Thyroid gland (tissue), 4 donors: ENCODE measurements at regions not wholly inside any gene's neighbourhood (a gene's known extent, or its start where the extent isn't known, plus 50 kb on each side); places are given as distances from the start of the nearest gene placed in this dataset.

Experiments
- DNase-seq, 2 donors: peaks; one replicate each; pipeline ENCODE4 v3.0.0-alpha.2; 2019
- H3K27ac ChIP-seq, 3 donors: fragments of 200-600 bp; sonication (generic); 1 replicate in 2 of 3; 2 replicates in 1 of 3; pipeline ENCODE4 v1.5.1; 2016 to 2019; ENCODE audit warnings: mild to moderate bottlenecking in 1 of 3, moderate library complexity in 1 of 3
- H3K27me3 ChIP-seq: fragments of 200-600 bp; sonication (generic); one replicate; pipeline ENCODE4 v1.5.1; 2019
- H3K36me3 ChIP-seq, 2 donors: fragments of 200-600 bp; sonication (generic); one replicate each; pipeline ENCODE4 v1.5.1; 2016 to 2019
- H3K4me1 ChIP-seq, 2 donors: fragments of 200-600 bp; sonication (generic); one replicate each; pipeline ENCODE4 v1.5.1; 2017 to 2019
- H3K4me3 ChIP-seq, 3 donors: fragments of 200-600 bp; sonication (generic); replicated peaks in 1 of 3; 1 replicate in 2 of 3; 2 replicates in 1 of 3; pipeline ENCODE4 v1.5.1; 2016; ENCODE audit warnings: mild to moderate bottlenecking in 1 of 3
- H3K9me3 ChIP-seq: fragments of 200-600 bp; sonication (generic); one replicate; pipeline ENCODE4 v1.5.1; 2017
- CTCF ChIP-seq, 6 experiments: fragments of 200-600 bp in 3 of 6; fragments of 450-650 bp in 3 of 6; sonication (generic) in 3 of 6; IDR thresholded peaks; one replicate each; pipeline ENCODE4 v1.5.1; 2016 to 2019; ENCODE audit warnings: antibody characterized with exemption in 6 of 6, mild to moderate bottlenecking in 2 of 6, inconsistent platforms in 1 of 6, moderate library complexity in 1 of 6
- POLR2A ChIP-seq, 2 donors: fragments of 450-650 bp; IDR thresholded peaks; one replicate each; pipeline ENCODE4 v1.6.1; 2017; ENCODE audit warnings: antibody characterized with exemption in 2 of 2, mild to moderate bottlenecking in 2 of 2, moderate library complexity in 1 of 2
- WGBS, 2 donors: methylation state at CpG; one replicate each; pipeline ENCODE4 v1.1.5; 2017; 5-methylcytosine and 5-hydroxymethylcytosine counted together
- intact Hi-C: fragments of 100-400 bp; cut with DNase I; formaldehyde crosslinking; loops from one replicate; pipeline ENCODE4 v1.15.1; 2023

- TF ChIP-seq CTCF (IDR thresholded peaks at IDR 0.05) (no peak), POLR2A (IDR thresholded peaks at IDR 0.05) (no peak)
- DNase-seq: no peak
- Histone ChIP-seq H3K27me3 (no peaks in the 10 kb centered on the region), H3K4me1 (no peaks in the 10 kb centered on the region), H3K9me3 (no peaks in the 10 kb centered on the region), H3K36me3 (no peaks in the 10 kb centered on the region), H3K4me3 (no peak overlapping the region), H3K27ac (no peak overlapping the region)
- 96% methylated on average over 2 of the region's 2 CpGs for WGBS, 2 donors
- intact Hi-C loops: no loop called here
These were observed 518.9 kb downstream of the PRELID2 start for GRCh38 chr5:145316282-145316681.

GRCh38 chr5:145307866-145308382, 527.2 kb downstream of the PRELID2 start:
- no peaks in the 10 kb centered on the region for H3K36me3 ChIP-seq
- intact Hi-C loops: no loop called here
- no peaks in the 10 kb centered on the region for H3K9me3 ChIP-seq
- no peaks in the 10 kb centered on the region for H3K4me1 ChIP-seq
- 77 to 82% methylated on average over 6 of the region's 6 CpGs for WGBS, 2 donors
- no peak for DNase-seq
- no peaks in the 10 kb centered on the region for H3K27me3 ChIP-seq
- TF ChIP-seq POLR2A (IDR thresholded peaks at IDR 0.05) (no peak), CTCF (IDR thresholded peaks at IDR 0.05) (no peak)
- H3K4me3 ChIP-seq: no peak overlapping the region
- H3K27ac ChIP-seq: no peak overlapping the region

GRCh38 chr5:145295236-145295835, 539.8 kb downstream of the PRELID2 start:
- TF ChIP-seq CTCF (IDR thresholded peaks at IDR 0.05) (no peak), POLR2A (IDR thresholded peaks at IDR 0.05) (no peak)
- Histone ChIP-seq H3K4me1 (no peaks in the 10 kb centered on the region), H3K4me3 (no peak overlapping the region), H3K36me3 (no peaks in the 10 kb centered on the region), H3K9me3 (no peaks in the 10 kb centered on the region), H3K27ac (no peak overlapping the region), H3K27me3 (no peaks in the 10 kb centered on the region)
- DNase-seq: no peak
- 91 to 97% methylated on average over 1 of the region's 1 CpG for WGBS, 2 donors
- intact Hi-C loops: no loop called here

DNA sequence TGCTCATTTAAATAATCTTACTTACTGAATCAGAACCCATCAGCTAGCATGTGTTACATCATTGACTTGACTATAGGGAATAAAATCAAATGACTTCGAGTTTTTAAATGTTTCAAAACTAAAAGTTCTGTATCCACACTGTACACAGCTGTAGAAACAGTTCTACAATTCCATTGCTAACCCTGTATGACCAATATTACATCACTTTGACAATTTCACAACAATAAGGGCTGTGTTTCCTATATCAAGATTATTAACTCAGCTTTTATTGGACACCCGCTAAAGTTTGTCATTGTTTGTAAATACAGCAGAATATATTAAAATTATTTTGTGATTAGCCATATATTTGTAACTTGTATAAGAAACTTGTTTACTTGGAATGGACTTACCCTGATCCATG, 540.8 kb downstream of the PRELID2 start:
- intact Hi-C loops: no loop called here
- Histone ChIP-seq H3K27me3 (no peaks in the 10 kb centered on the region), H3K4me3 (no peak overlapping the region), H3K36me3 (no peaks in the 10 kb centered on the region), H3K27ac (no peak overlapping the region), H3K4me1 (no peaks in the 10 kb centered on the region), H3K9me3 (no peaks in the 10 kb centered on the region)
- WGBS, 2 donors: 80 to 83% methylated on average over 2 of the region's 2 CpGs
- no peak for TF ChIP-seq POLR2A (IDR thresholded peaks at IDR 0.05)
- no peak for TF ChIP-seq CTCF (IDR thresholded peaks at IDR 0.05)
- DNase-seq: no peak

DNA sequence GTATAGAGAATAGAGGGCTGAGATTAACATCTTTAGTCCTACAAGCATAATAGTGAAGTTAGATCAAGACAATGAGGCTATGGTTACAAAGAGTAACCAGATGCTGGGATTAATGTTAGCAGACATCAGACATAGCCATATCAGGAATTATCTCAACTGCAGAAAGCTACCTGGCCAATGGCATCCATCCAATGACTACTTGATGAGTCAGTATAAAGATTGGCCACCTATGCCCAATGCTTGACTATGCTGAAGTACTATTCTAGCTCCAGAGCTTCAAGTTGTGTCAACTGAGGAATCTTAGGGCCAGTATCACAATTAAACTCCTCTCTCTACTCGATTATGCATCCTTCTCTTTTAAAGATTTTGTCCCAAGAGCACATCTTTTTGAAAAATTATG, 541.4 kb downstream of the PRELID2 start:
- no peak overlapping the region for H3K4me3 ChIP-seq
- H3K4me1 ChIP-seq: no peaks in the 10 kb centered on the region
- intact Hi-C loops: no loop called here
- 55 to 74% methylated on average over 1 of the region's 1 CpG for WGBS, 2 donors
- no peak for DNase-seq
- no peaks in the 10 kb centered on the region for H3K27me3 ChIP-seq
- H3K36me3 ChIP-seq: no peaks in the 10 kb centered on the region
- H3K9me3 ChIP-seq: no peaks in the 10 kb centered on the region
- no peak overlapping the region for H3K27ac ChIP-seq
- TF ChIP-seq POLR2A (IDR thresholded peaks at IDR 0.05) (no peak), CTCF (IDR thresholded peaks at IDR 0.05) (no peak)
